GM23338 (cell line): ENCODE measurements at regions not wholly inside any gene's neighbourhood (a gene's known extent, or its start where the extent isn't known, plus 50 kb on each side); places are given as distances from the start of the nearest gene placed in this dataset.

Experiments used
- ATAC-seq: fragments of 200-7000 bp; cut with Tn5 transposase; 3 replicates; pipeline ENCODE4 v1.9.1; 2020
- DNase-seq: peaks from one replicate; pipeline ENCODE4 v3.0.0-alpha.2; 2015; ENCODE audit warnings: low spot score
- H2AFZ ChIP-seq: fragments of 200-600 bp; sonication (generic); 2 replicates; pipeline ENCODE4 v1.8.0; 2016; ENCODE audit warnings: antibody characterized with exemption, mild to moderate bottlenecking, moderate library complexity
- H3F3A ChIP-seq: fragments of 200-600 bp; sonication (generic); replicated peaks from 2 replicates; pipeline ENCODE4 v1.8.0; 2017; ENCODE audit warnings: antibody characterized with exemption, mixed run types, low read depth
- H3K27ac ChIP-seq: fragments of 200-600 bp; sonication (generic); 2 replicates; pipeline ENCODE4 v1.6.1; 2016; ENCODE audit warnings: low read depth
- H3K27me3 ChIP-seq: fragments of 200-600 bp; sonication (generic); 2 replicates; pipeline ENCODE4 v1.8.0; 2016; ENCODE audit warnings: mild to moderate bottlenecking, mixed run types, moderate library complexity; ENCODE audit not compliant: insufficient read depth
- H3K36me3 ChIP-seq: fragments of 200-600 bp; sonication (generic); 2 replicates; pipeline ENCODE4 v1.8.0; 2016; ENCODE audit warnings: mild to moderate bottlenecking; ENCODE audit not compliant: insufficient read depth
- H3K4me1 ChIP-seq: fragments of 200-600 bp; sonication (generic); 2 replicates; pipeline ENCODE4 v1.8.0; 2016; ENCODE audit warnings: mild to moderate bottlenecking, moderate library complexity; ENCODE audit not compliant: insufficient read depth
- H3K4me2 ChIP-seq: fragments of 200-600 bp; sonication (generic); 2 replicates; pipeline ENCODE4 v1.7.1; 2017; ENCODE audit warnings: mixed run types
- H3K4me3 ChIP-seq: fragments of 200-600 bp; sonication (generic); 2 replicates; pipeline ENCODE4 v1.6.1; 2016; ENCODE audit warnings: mixed run types
- H3K79me2 ChIP-seq: fragments of 200-600 bp; sonication (generic); replicated peaks from 2 replicates; pipeline ENCODE4 v1.8.0; 2017; ENCODE audit warnings: mild to moderate bottlenecking; ENCODE audit not compliant: insufficient read depth
- H3K9me2 ChIP-seq: fragments of 200-600 bp; sonication (generic); 2 replicates; pipeline ENCODE4 v1.8.0; 2017; ENCODE audit not compliant: insufficient read depth
- H4K20me1 ChIP-seq: fragments of 200-600 bp; sonication (generic); replicated peaks from 2 replicates; pipeline ENCODE4 v1.8.0; 2017; ENCODE audit warnings: mild to moderate bottlenecking; ENCODE audit not compliant: insufficient read depth
- H3K27ac Mint-ChIP-seq: 2 replicates; pipeline ENCODE4 v1.8.0; 2020; ENCODE audit warnings: inconsistent platforms, mild to moderate bottlenecking, moderate library complexity, mixed read lengths
- H3K27me3 Mint-ChIP-seq: 3 replicates; pipeline ENCODE4 v1.8.0; 2022; ENCODE audit warnings: low read depth, mild to moderate bottlenecking, moderate library complexity, mixed read lengths, inconsistent platforms; ENCODE audit not compliant: insufficient read depth, poor library complexity
- H3K36me3 Mint-ChIP-seq: 3 replicates; pipeline ENCODE4 v1.8.0; 2021; ENCODE audit warnings: low read depth, mild to moderate bottlenecking, inconsistent platforms, moderate library complexity, mixed read lengths
- H3K4me1 Mint-ChIP-seq: 3 replicates; pipeline ENCODE4 v1.8.0; 2020; ENCODE audit warnings: mild to moderate bottlenecking, inconsistent platforms, mixed read lengths
- H3K4me3 Mint-ChIP-seq: 3 replicates; pipeline ENCODE4 v1.8.0; 2021; ENCODE audit warnings: moderate library complexity, mild to moderate bottlenecking, inconsistent platforms, mixed read lengths
- H3K9me3 Mint-ChIP-seq: 3 replicates; pipeline ENCODE4 v1.8.0; 2020; ENCODE audit warnings: moderate library complexity, mild to moderate bottlenecking, inconsistent platforms, mixed read lengths
- ETS1 ChIP-seq: IDR thresholded peaks from 2 replicates; pipeline ENCODE4 v1.6.1; 2016; ENCODE audit warnings: antibody characterized with exemption
- EZH2phosphoT487 ChIP-seq: fragments of 200-600 bp; sonication (generic); IDR thresholded peaks from one replicate; pipeline ENCODE4 v1.8.1; 2018; ENCODE audit warnings: antibody characterized with exemption; ENCODE audit not compliant: unreplicated experiment
- JUNB ChIP-seq: IDR thresholded peaks from one replicate; pipeline ENCODE4 v1.6.1; 2016; ENCODE audit warnings: antibody characterized with exemption; ENCODE audit not compliant: unreplicated experiment
- NANOG ChIP-seq: IDR thresholded peaks from 2 replicates; pipeline ENCODE4 v1.6.1; 2016; ENCODE audit warnings: antibody characterized with exemption, borderline replicate concordance
- STAT1 ChIP-seq: IDR thresholded peaks from one replicate; pipeline ENCODE4 v1.6.1; 2016; ENCODE audit warnings: antibody characterized with exemption; ENCODE audit not compliant: unreplicated experiment
- ZNF331 ChIP-seq: fragments of 250-450 bp; sonication (Bioruptor Pico); IDR thresholded peaks from 2 replicates; pipeline ENCODE4 v1.5.0; 2020; ENCODE audit warnings: low read depth, mild to moderate bottlenecking, moderate library complexity
- TF ChIP-seq, protein P1 (sequence below), 2 experiments: fragments of 200-600 bp in 1 of 2; sonication (generic) in 1 of 2; conservative IDR thresholded peaks; 2 replicates each; pipeline versions ENCODE4 v1.5.1 to v1.6.1; 2016 to 2017; ENCODE audit warnings: antibody characterized with exemption in 2 of 2, low read depth in 2 of 2, mild to moderate bottlenecking in 2 of 2, moderate library complexity in 1 of 2

DNA sequence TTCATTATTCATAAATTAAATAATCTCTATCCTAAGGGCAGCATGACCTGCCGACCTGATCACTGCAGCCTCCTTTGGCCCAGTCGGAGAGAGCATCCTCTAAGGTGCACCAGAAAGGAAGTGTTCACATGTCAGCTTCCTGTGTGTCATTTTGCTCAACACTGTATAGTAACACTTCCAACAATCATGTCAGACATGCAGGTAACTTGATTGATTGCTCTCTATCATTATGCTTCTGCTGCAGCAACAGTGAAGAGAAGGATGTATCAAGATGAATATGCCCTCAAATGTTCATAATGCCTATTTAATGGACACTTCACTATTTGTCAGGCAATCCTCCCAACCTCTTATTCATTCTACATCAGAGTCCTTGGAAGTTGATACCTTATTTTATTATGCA is 332.3 kb downstream of the CDH7 start (continued):
- TF ChIP-seq JUNB (no peak), ETS1 (no peak)

DNA sequence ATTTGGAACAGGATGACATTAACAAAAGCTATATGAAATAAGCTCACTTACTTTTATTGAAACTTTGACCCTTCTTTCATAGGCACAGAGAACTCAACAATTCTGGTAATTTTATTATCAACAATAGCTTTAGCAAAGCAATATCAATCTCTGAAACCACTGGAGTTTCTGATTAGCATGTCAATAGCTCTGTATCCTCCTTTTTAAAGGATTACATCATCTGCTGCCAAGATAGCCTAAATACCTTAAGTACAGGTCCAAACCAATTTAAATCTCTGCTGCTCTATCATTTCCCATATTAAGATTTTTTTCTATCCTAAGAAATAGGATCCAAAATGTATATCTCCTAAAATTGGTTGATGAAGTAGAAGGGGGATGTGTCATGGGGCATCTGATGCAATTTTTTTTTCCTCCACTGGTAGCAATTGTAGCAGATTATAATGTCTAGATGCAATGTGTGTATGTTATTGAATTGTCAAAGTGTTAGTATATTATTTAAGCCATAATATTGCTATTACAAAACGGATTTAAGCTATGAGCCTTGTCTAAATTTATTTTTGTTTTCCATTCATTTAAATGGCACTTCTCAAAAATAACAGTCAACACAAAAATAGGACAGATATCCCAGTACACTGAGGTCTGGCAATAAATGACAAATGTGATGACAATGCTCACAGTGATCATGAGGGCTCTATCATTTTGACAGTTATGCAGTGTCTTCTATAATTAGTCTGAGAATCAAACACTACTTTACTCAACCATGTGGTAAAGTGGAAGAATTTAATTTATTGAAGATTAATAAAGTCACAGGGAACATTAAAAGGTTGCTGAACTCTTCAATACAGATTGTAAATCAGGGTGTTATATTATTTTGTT is 328.4 kb downstream of the CDH7 start:
- Histone ChIP-seq H3K9me2 (no peaks in the 10 kb centered on the region), H3K27ac (no peak overlapping the region), H3K27me3 (no peaks in the 10 kb centered on the region), H3F3A (no peaks in the 10 kb centered on the region), H2AFZ (no peak overlapping the region), H4K20me1 (no peaks in the 10 kb centered on the region), H3K4me1 (peaks cover 18% of the 10 kb centered on the region; the same call in 1 of the 2 replicates), H3K36me3 (no peaks in the 10 kb centered on the region), H3K79me2 (no peaks in the 10 kb centered on the region), H3K4me3 (no peak overlapping the region), H3K4me2 (0 out of 2 replicates have a peak overlapping the region, but pooled peaks have one; percentile 26)
- DNase-seq (peak; percentile 26), ATAC-seq (no peak)
- Mint-ChIP-seq H3K4me3 (0 out of 3 replicates have a peak overlapping the region, but pooled peaks have one; percentile 19), H3K27ac (peak overlapping the region; percentile 85), H3K36me3 (peaks cover 15% of the 10 kb centered on the region), H3K4me1 (peaks cover 21% of the 10 kb centered on the region; the same call in 2 of the 3 replicates), H3K27me3 (peaks cover 2% of the 10 kb centered on the region), H3K9me3 (peaks cover 15% of the 10 kb centered on the region)
- no peak for TF ChIP-seq ETS1
- TF ChIP-seq ZNF331 (CRISPR knock-in tag): no peak
- TF ChIP-seq STAT1: no peak
- no peak for TF ChIP-seq JUNB
- no peak for TF ChIP-seq NANOG
- no peak for TF ChIP-seq EZH2phosphoT487
- TF ChIP-seq, protein P1, sequence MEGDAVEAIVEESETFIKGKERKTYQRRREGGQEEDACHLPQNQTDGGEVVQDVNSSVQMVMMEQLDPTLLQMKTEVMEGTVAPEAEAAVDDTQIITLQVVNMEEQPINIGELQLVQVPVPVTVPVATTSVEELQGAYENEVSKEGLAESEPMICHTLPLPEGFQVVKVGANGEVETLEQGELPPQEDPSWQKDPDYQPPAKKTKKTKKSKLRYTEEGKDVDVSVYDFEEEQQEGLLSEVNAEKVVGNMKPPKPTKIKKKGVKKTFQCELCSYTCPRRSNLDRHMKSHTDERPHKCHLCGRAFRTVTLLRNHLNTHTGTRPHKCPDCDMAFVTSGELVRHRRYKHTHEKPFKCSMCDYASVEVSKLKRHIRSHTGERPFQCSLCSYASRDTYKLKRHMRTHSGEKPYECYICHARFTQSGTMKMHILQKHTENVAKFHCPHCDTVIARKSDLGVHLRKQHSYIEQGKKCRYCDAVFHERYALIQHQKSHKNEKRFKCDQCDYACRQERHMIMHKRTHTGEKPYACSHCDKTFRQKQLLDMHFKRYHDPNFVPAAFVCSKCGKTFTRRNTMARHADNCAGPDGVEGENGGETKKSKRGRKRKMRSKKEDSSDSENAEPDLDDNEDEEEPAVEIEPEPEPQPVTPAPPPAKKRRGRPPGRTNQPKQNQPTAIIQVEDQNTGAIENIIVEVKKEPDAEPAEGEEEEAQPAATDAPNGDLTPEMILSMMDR (conservative IDR thresholded peaks at IDR 0.05; ENCODE audit: low read depth in 2 of 2): no peak

DNA sequence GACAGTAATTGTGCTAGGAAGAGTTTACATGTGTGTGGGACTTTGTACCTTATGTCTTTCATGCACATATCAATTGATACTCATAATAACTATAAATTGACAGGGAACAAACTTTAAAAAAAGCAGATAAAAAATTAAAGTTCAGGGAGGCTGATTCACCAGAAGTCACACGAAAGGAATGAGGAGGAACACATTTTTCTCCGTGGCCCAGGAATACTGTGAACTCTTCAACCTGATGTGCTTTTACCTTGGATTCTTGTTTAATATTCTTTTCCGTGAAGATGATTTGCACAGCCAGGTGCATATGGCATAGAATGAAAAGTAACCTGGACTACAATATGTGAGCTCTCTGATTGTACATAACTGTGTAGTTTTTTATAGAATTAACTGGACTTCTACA is 326.3 kb downstream of the CDH7 start:
- peaks cover 21% of the 10 kb centered on the region; the same call in 2 of the 3 replicates for H3K4me1 Mint-ChIP-seq
- no peak overlapping the region for H3K27ac Mint-ChIP-seq
- no peak for DNase-seq
- no peaks in the 10 kb centered on the region for H4K20me1 ChIP-seq
- no peak overlapping the region for H3K27ac ChIP-seq
- H3K4me3 ChIP-seq: no peak overlapping the region
- H3K36me3 Mint-ChIP-seq: peaks cover 35% of the 10 kb centered on the region
- H3K4me2 ChIP-seq: no peak overlapping the region
- peaks cover 18% of the 10 kb centered on the region; the same call in 1 of the 2 replicates for H3K4me1 ChIP-seq
- H3K27me3 ChIP-seq: no peaks in the 10 kb centered on the region
- H3K27me3 Mint-ChIP-seq: peaks cover 2% of the 10 kb centered on the region
- no peaks in the 10 kb centered on the region for H3K36me3 ChIP-seq
- H3F3A ChIP-seq: no peaks in the 10 kb centered on the region
- H3K9me3 Mint-ChIP-seq: peaks cover 36% of the 10 kb centered on the region
- ATAC-seq: no peak
- no peak overlapping the region for H3K4me3 Mint-ChIP-seq
- H3K79me2 ChIP-seq: no peaks in the 10 kb centered on the region
- H3K9me2 ChIP-seq: no peaks in the 10 kb centered on the region; the same call in 1 of the 2 replicates
- no peak overlapping the region; the same call in 1 of the 2 replicates for H2AFZ ChIP-seq
- TF ChIP-seq ZNF331 (CRISPR knock-in tag) (no peak), EZH2phosphoT487 (no peak)
